ENCODE measurements at regions not wholly inside any gene's neighbourhood (a gene's known extent, or its start where the extent isn't known, plus 50 kb on each side); places are given as distances from the start of the nearest gene placed in this dataset.
"Not testable (repeated sequence)": the region's sequence is repeated elsewhere in the genome, so short reads cannot be mapped to it uniquely, and the experiment has no call there.

- DNase-seq (ENCODE audit: low spot score): no peak
These were observed 623.1 kb downstream of the CCDC85A start for GRCh38 chr2:56806924-56807323.

GRCh38 chr2:56807861-56808260, 624.1 kb downstream of the CCDC85A start:
- no peak for DNase-seq (ENCODE audit: low spot score)

- no peak for DNase-seq (ENCODE audit: low spot score)
These were observed 627.6 kb downstream of the CCDC85A start for GRCh38 chr2:56811401-56811800.

- no peak for DNase-seq (ENCODE audit: low spot score)
These were observed 628.6 kb downstream of the CCDC85A start for GRCh38 chr2:56812432-56812831.

- no peak for DNase-seq (ENCODE audit: low spot score)
These were observed 629.7 kb downstream of the CCDC85A start for GRCh38 chr2:56813490-56813889.

- no peak for DNase-seq (ENCODE audit: low spot score)
These were observed 632.9 kb downstream of the CCDC85A start for GRCh38 chr2:56816666-56817065.

GRCh38 chr2:56831780-56832179, 648.0 kb downstream of the CCDC85A start:
- DNase-seq (ENCODE audit: low spot score): no peak

GRCh38 chr2:56834686-56835085, 650.9 kb downstream of the CCDC85A start:
- DNase-seq (ENCODE audit: low spot score): no peak

- DNase-seq (ENCODE audit: low spot score): not testable (repeated sequence)
These were observed 656.2 kb downstream of the CCDC85A start for GRCh38 chr2:56840009-56840408.

- no peak for DNase-seq (ENCODE audit: low spot score)
These were observed 677.2 kb downstream of the CCDC85A start for GRCh38 chr2:56860991-56861390.

- DNase-seq (ENCODE audit: low spot score): no peak
These were observed 687.9 kb downstream of the CCDC85A start for GRCh38 chr2:56871644-56872043.

- DNase-seq (ENCODE audit: low spot score): no peak
These were observed 690.9 kb downstream of the CCDC85A start for GRCh38 chr2:56874717-56875116.

GRCh38 chr2:56889738-56890137, 705.9 kb downstream of the CCDC85A start:
- DNase-seq (ENCODE audit: low spot score): no peak

GRCh38 chr2:56892382-56892781, 708.6 kb downstream of the CCDC85A start:
- DNase-seq (ENCODE audit: low spot score): no peak

- no peak for DNase-seq (ENCODE audit: low spot score)
These were observed 715.2 kb downstream of the CCDC85A start for GRCh38 chr2:56898986-56899385.

GRCh38 chr2:56912490-56912889, 728.7 kb downstream of the CCDC85A start:
- no peak for DNase-seq (ENCODE audit: low spot score)

- no peak for DNase-seq (ENCODE audit: low spot score)
These were observed 735.0 kb downstream of the CCDC85A start for GRCh38 chr2:56918790-56919189.

GRCh38 chr2:56933976-56934375, 750.2 kb downstream of the CCDC85A start:
- no peak for DNase-seq (ENCODE audit: low spot score)

GRCh38 chr2:56934866-56935265, 751.1 kb downstream of the CCDC85A start:
- DNase-seq (ENCODE audit: low spot score): no peak

- no peak for DNase-seq (ENCODE audit: low spot score)
These were observed 756.3 kb downstream of the CCDC85A start for GRCh38 chr2:56940054-56940453.

- no peak for DNase-seq (ENCODE audit: low spot score)
These were observed 769.1 kb downstream of the CCDC85A start for GRCh38 chr2:56952871-56953270.

GRCh38 chr2:56960581-56960980, 776.8 kb downstream of the CCDC85A start:
- DNase-seq (ENCODE audit: low spot score): no peak

GRCh38 chr2:56962673-56963072, 778.9 kb downstream of the CCDC85A start:
- no peak for DNase-seq (ENCODE audit: low spot score)

GRCh38 chr2:56969513-56969912, 785.7 kb downstream of the CCDC85A start:
- DNase-seq (ENCODE audit: low spot score): no peak

GRCh38 chr2:56971383-56971974, 787.7 kb downstream of the CCDC85A start:
- DNase-seq (ENCODE audit: low spot score): no peak

Measured in iPS-NIHi11 (cell line).